ENCODE measurements at regions not wholly inside any gene's neighbourhood (a gene's known extent, or its start where the extent isn't known, plus 50 kb on each side); places are given as distances from the start of the nearest gene placed in this dataset.

GRCh38 chr5:12316812-12317211, 412.6 kb upstream of the CTNND2 start:
- Mint-ChIP-seq H3K4me3 (no peak overlapping the region), H3K4me1 (no peaks in the 10 kb centered on the region), H3K36me3 (ENCODE audit: low read depth) (no peaks in the 10 kb centered on the region), H3K27me3 (ENCODE audit: low read depth) (no peaks in the 10 kb centered on the region), H3K9me3 (no peaks in the 10 kb centered on the region), H3K27ac (no peak overlapping the region)
- TF ChIP-seq, protein P1, sequence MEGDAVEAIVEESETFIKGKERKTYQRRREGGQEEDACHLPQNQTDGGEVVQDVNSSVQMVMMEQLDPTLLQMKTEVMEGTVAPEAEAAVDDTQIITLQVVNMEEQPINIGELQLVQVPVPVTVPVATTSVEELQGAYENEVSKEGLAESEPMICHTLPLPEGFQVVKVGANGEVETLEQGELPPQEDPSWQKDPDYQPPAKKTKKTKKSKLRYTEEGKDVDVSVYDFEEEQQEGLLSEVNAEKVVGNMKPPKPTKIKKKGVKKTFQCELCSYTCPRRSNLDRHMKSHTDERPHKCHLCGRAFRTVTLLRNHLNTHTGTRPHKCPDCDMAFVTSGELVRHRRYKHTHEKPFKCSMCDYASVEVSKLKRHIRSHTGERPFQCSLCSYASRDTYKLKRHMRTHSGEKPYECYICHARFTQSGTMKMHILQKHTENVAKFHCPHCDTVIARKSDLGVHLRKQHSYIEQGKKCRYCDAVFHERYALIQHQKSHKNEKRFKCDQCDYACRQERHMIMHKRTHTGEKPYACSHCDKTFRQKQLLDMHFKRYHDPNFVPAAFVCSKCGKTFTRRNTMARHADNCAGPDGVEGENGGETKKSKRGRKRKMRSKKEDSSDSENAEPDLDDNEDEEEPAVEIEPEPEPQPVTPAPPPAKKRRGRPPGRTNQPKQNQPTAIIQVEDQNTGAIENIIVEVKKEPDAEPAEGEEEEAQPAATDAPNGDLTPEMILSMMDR (IDR thresholded peaks at IDR 0.05; ENCODE audit: unreplicated experiment in 3 of 3) = no peak

DNA sequence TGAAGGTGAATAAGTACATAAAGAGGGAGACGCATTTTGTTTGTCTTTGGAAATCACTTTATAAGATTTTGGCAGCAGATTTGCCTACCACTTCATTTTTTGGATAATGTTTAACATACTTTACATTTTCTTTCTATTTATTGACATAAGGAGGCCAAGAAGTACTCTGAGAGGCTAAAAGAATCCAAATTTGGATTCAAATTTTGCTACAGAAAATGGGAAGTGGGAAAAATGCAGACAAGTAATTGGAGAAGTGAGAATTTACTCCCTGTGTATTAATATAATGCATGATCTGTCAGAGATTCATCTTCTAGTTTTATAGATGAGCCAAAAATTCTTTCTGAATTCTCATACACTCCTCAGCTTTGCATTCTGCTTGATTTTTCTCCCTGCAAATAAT, 411.2 kb upstream of the CTNND2 start:
- no peaks in the 10 kb centered on the region for H3K36me3 Mint-ChIP-seq (ENCODE audit: low read depth)
- H3K27ac Mint-ChIP-seq = no peak overlapping the region
- TF ChIP-seq, protein P1 (IDR thresholded peaks at IDR 0.05; ENCODE audit: unreplicated experiment in 3 of 3) = no peak
- no peaks in the 10 kb centered on the region for H3K9me3 Mint-ChIP-seq
- no peak overlapping the region for H3K4me3 Mint-ChIP-seq
- no peaks in the 10 kb centered on the region for H3K4me1 Mint-ChIP-seq
- H3K27me3 Mint-ChIP-seq (ENCODE audit: low read depth) = no peaks in the 10 kb centered on the region

DNA sequence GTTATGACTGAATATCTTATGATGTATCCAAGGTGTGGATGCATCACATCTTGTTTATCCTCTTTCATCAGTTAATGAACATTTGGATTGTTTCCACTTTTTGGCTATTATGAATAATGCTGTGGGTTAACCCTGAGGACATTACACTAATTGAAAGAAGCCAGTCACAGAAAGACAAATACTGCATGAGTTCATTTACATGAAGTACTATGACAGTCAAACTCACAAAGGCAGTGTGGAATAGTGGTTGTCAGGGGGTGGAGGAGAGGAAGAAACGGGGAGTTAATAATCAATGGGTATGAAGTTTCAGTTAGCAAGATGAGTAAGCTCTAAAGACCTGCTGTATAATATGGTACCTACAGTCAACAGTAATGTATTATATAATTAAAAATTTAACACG, 409.4 kb upstream of the CTNND2 start:
- no peak overlapping the region for H3K27ac Mint-ChIP-seq
- no peaks in the 10 kb centered on the region for H3K36me3 Mint-ChIP-seq (ENCODE audit: low read depth)
- TF ChIP-seq, protein P1 (IDR thresholded peaks at IDR 0.05; ENCODE audit: unreplicated experiment in 3 of 3) = no peak
- no peaks in the 10 kb centered on the region for H3K4me1 Mint-ChIP-seq
- no peaks in the 10 kb centered on the region for H3K9me3 Mint-ChIP-seq
- H3K27me3 Mint-ChIP-seq (ENCODE audit: low read depth) = no peaks in the 10 kb centered on the region
- H3K4me3 Mint-ChIP-seq = no peak overlapping the region

- Mint-ChIP-seq H3K9me3 (no peaks in the 10 kb centered on the region), H3K4me1 (no peaks in the 10 kb centered on the region), H3K4me3 (no peak overlapping the region), H3K36me3 (ENCODE audit: low read depth) (no peaks in the 10 kb centered on the region), H3K27me3 (ENCODE audit: low read depth) (no peaks in the 10 kb centered on the region), H3K27ac (no peak overlapping the region)
- TF ChIP-seq, protein P1 (IDR thresholded peaks at IDR 0.05; ENCODE audit: unreplicated experiment in 3 of 3) = no peak
These were observed 408.1 kb upstream of the CTNND2 start for GRCh38 chr5:12312343-12312742.

DNA sequence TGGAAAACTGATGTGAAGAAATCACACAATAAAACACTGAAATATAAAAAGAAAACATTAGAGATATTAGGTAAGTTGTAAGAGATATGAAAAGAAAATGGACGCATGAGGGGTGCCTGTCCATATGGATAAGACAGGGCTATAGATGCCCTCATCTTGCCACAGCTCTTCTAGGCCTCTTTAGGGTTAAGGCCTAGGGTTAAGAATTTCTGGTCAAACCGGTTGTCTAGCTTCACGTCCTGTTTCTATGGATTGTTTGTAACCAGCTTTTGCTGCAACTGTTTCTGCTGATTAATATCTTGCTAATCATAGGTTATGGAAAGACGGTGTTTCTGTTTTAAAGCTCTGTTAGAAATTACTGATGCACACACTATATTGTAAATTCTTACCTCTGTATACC, 389.9 kb upstream of the CTNND2 start:
- Mint-ChIP-seq H3K9me3 (peaks cover 9% of the 10 kb centered on the region), H3K27me3 (ENCODE audit: low read depth) (no peaks in the 10 kb centered on the region), H3K27ac (no peak overlapping the region), H3K4me1 (no peaks in the 10 kb centered on the region), H3K36me3 (ENCODE audit: low read depth) (no peaks in the 10 kb centered on the region), H3K4me3 (no peak overlapping the region)
- TF ChIP-seq, protein P1 (IDR thresholded peaks at IDR 0.05; ENCODE audit: unreplicated experiment in 3 of 3) = no peak

DNA sequence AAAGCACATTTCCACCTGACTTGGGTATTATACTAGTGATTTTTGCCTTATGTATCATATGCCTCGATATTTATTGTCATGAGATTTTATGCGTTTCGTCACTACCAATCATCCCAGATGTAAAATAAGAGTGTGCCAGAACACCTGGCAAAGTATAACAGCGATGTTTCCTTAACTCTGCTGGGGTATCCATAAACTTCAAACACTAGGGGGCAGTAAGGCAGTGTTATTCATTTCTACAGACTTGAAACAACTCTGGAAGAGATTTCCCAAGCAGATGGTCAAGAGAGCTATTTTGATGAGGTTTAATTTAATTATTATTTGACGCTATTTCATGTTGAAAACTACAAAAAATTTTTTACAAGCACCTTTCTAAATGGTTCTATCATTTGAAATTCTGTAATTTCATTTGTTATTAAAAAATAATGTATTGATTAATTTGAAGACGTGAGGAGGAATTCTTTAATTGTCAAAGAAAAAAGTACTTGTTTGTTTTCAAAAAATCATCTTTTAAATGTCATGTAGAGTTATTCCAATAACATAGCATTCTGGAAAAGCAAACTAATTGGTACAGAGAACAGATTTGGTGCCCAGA, 388.5 kb upstream of the CTNND2 start:
- no peaks in the 10 kb centered on the region for H3K4me1 Mint-ChIP-seq
- TF ChIP-seq, protein P1 (IDR thresholded peaks at IDR 0.05; ENCODE audit: unreplicated experiment in 3 of 3) = peak in 1 of 3 experiments; percentile 12
- peaks cover 9% of the 10 kb centered on the region for H3K9me3 Mint-ChIP-seq
- no peaks in the 10 kb centered on the region for H3K36me3 Mint-ChIP-seq (ENCODE audit: low read depth)
- no peak overlapping the region for H3K27ac Mint-ChIP-seq
- H3K27me3 Mint-ChIP-seq (ENCODE audit: low read depth) = no peaks in the 10 kb centered on the region
- no peak overlapping the region for H3K4me3 Mint-ChIP-seq

Data from nephron (organoid).